ENCODE measurements at regions not wholly inside any gene's neighbourhood (a gene's known extent, or its start where the extent isn't known, plus 50 kb on each side); places are given as distances from the start of the nearest gene placed in this dataset.

GRCh38 chr4:97279391-97279790 is 863.9 kb downstream of the STPG2 start:
- BruUV-seq (replicated peaks): no TSS peak

GRCh38 chr4:97300561-97300960 is 842.7 kb downstream of the STPG2 start:
- ATAC-seq: no peak
- ChIA-PET POLR2A (no interaction called here), CTCF (no interaction called here)
- H3K27me3 ChIP-seq (ENCODE audit: control insufficient read depth, insufficient read depth, low read length): no peaks in the 10 kb centered on the region
- in situ Hi-C loops (cut with HindIII; ENCODE audit: low pct_unique_long_range_greater_than_20kb, low sequenced_read_pairs) (no loop called here), intact Hi-C loops (cut with micrococcal nuclease; ENCODE audit: unreplicated experiment) (no loop called here)
- no peak overlapping the region for H3K4me3 ChIP-seq (ENCODE audit: low read depth in 2 of 2, low read length in 2 of 2)
- no peak overlapping the region for H3K27ac ChIP-seq (ENCODE audit: low read length)
- no peaks in the 10 kb centered on the region for H3K36me3 ChIP-seq (ENCODE audit: control insufficient read depth, insufficient read depth, low read length)
- H3K4me1 ChIP-seq (ENCODE audit: control insufficient read depth, insufficient read depth, low read length): no peaks in the 10 kb centered on the region
- no peaks in the 10 kb centered on the region for H3K9me3 ChIP-seq (ENCODE audit: control insufficient read depth, insufficient read depth, low read depth, low read length)
- DNase-seq (ENCODE audit: low read depth, low spot score): no peak
- TF ChIP-seq, protein P1, sequence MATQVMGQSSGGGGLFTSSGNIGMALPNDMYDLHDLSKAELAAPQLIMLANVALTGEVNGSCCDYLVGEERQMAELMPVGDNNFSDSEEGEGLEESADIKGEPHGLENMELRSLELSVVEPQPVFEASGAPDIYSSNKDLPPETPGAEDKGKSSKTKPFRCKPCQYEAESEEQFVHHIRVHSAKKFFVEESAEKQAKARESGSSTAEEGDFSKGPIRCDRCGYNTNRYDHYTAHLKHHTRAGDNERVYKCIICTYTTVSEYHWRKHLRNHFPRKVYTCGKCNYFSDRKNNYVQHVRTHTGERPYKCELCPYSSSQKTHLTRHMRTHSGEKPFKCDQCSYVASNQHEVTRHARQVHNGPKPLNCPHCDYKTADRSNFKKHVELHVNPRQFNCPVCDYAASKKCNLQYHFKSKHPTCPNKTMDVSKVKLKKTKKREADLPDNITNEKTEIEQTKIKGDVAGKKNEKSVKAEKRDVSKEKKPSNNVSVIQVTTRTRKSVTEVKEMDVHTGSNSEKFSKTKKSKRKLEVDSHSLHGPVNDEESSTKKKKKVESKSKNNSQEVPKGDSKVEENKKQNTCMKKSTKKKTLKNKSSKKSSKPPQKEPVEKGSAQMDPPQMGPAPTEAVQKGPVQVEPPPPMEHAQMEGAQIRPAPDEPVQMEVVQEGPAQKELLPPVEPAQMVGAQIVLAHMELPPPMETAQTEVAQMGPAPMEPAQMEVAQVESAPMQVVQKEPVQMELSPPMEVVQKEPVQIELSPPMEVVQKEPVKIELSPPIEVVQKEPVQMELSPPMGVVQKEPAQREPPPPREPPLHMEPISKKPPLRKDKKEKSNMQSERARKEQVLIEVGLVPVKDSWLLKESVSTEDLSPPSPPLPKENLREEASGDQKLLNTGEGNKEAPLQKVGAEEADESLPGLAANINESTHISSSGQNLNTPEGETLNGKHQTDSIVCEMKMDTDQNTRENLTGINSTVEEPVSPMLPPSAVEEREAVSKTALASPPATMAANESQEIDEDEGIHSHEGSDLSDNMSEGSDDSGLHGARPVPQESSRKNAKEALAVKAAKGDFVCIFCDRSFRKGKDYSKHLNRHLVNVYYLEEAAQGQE (IDR thresholded peaks at IDR 0.05; ENCODE audit: insufficient read depth in 1 of 2, low read depth in 2 of 2, low read length in 1 of 2): no peak
- no peak for TF ChIP-seq POLR2AphosphoS5 (IDR thresholded peaks at IDR 0.05; ENCODE audit: low read depth, low read length)
- TF ChIP-seq TCF7L2 (IDR thresholded peaks at IDR 0.05; ENCODE audit: low read depth, low read length): no peak
- TF ChIP-seq CTCF (IDR thresholded peaks at IDR 0.05): no peak
- no peak for TF ChIP-seq SIN3A (IDR thresholded peaks at IDR 0.05; ENCODE audit: borderline replicate concordance, insufficient read depth, low read depth, low read length)
- BruUV-seq (replicated peaks): no TSS peak

More at GRCh38 chr4:97279391-97279790, 863.9 kb downstream of the STPG2 start:
- no peak for DNase-seq (ENCODE audit: low read depth, low spot score)
- H3K27ac ChIP-seq (ENCODE audit: low read length): no peak overlapping the region
- no peaks in the 10 kb centered on the region for H3K36me3 ChIP-seq (ENCODE audit: control insufficient read depth, insufficient read depth, low read length)
- in situ Hi-C loops (cut with HindIII; ENCODE audit: low pct_unique_long_range_greater_than_20kb, low sequenced_read_pairs): no loop called here
- H3K9me3 ChIP-seq (ENCODE audit: control insufficient read depth, insufficient read depth, low read depth, low read length): no peaks in the 10 kb centered on the region
- TF ChIP-seq TCF7L2 (IDR thresholded peaks at IDR 0.05; ENCODE audit: low read depth, low read length) (no peak), SIN3A (IDR thresholded peaks at IDR 0.05; ENCODE audit: borderline replicate concordance, insufficient read depth, low read depth, low read length) (no peak)
- intact Hi-C loops (cut with micrococcal nuclease; ENCODE audit: unreplicated experiment): no loop called here
- ChIA-PET POLR2A (no interaction called here), CTCF (no interaction called here)
- no peaks in the 10 kb centered on the region for H3K27me3 ChIP-seq (ENCODE audit: control insufficient read depth, insufficient read depth, low read length)
- H3K4me1 ChIP-seq (ENCODE audit: control insufficient read depth, insufficient read depth, low read length): no peaks in the 10 kb centered on the region
- H3K4me3 ChIP-seq (ENCODE audit: low read depth in 2 of 2, low read length in 2 of 2): no peak overlapping the region
- ATAC-seq: no peak

DNA sequence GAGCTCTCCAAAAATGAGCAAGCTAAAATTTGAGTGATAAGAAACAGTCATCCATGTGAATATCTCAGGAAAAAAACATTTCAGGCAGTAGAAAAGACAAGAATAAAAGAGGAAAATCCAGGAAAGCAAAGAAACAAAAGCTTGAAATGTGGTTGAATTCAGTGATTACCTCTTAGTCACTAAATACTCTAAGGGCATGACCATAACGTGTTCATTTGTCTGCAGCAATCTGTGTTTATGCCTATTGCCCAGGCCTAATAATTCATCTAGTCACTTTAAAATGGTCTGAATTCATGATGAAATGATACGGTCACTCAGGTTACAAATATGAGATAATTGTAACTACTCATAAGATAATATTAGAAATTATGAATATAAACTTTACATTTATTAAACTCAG is 837.9 kb downstream of the STPG2 start:
- in situ Hi-C loops (cut with HindIII; ENCODE audit: low pct_unique_long_range_greater_than_20kb, low sequenced_read_pairs): no loop called here
- Histone ChIP-seq H3K27me3 (ENCODE audit: control insufficient read depth, insufficient read depth, low read length) (no peaks in the 10 kb centered on the region), H3K4me3 (ENCODE audit: low read depth in 2 of 2, low read length in 2 of 2) (no peak overlapping the region), H3K9me3 (ENCODE audit: control insufficient read depth, insufficient read depth, low read depth, low read length) (no peaks in the 10 kb centered on the region), H3K4me1 (ENCODE audit: control insufficient read depth, insufficient read depth, low read length) (no peaks in the 10 kb centered on the region), H3K27ac (ENCODE audit: low read length) (no peak overlapping the region), H3K36me3 (ENCODE audit: control insufficient read depth, insufficient read depth, low read length) (no peaks in the 10 kb centered on the region)
- no peak for TF ChIP-seq CTCF (IDR thresholded peaks at IDR 0.05)
- TF ChIP-seq TCF7L2 (IDR thresholded peaks at IDR 0.05; ENCODE audit: low read depth, low read length): no peak
- TF ChIP-seq POLR2AphosphoS5 (IDR thresholded peaks at IDR 0.05; ENCODE audit: low read depth, low read length): no peak
- TF ChIP-seq, protein P1 (IDR thresholded peaks at IDR 0.05; ENCODE audit: insufficient read depth in 1 of 2, low read depth in 2 of 2, low read length in 1 of 2): no peak
- TF ChIP-seq SIN3A (IDR thresholded peaks at IDR 0.05; ENCODE audit: borderline replicate concordance, insufficient read depth, low read depth, low read length): no peak
- POLR2A ChIA-PET: no interaction called here
- CTCF ChIA-PET: no interaction called here
- ATAC-seq (no peak), DNase-seq (ENCODE audit: low read depth, low spot score) (no peak)
- no TSS peak for BruUV-seq (replicated peaks)
- intact Hi-C loops (cut with micrococcal nuclease; ENCODE audit: unreplicated experiment): no loop called here

All from Panc1 (cell line).